Esophagus squamous epithelium (tissue), 4 donors: ENCODE measurements at regions not wholly inside any gene's neighbourhood (a gene's known extent, or its start where the extent isn't known, plus 50 kb on each side); places are given as distances from the start of the nearest gene placed in this dataset.

Experiments
- CTCF ChIP-seq, 6 experiments: fragments of 450-650 bp in 4 of 6; fragments of 200-600 bp in 2 of 6; sonication (generic) in 2 of 6; IDR thresholded peaks; one replicate each; pipeline ENCODE4 v1.5.1; 2016 to 2019; ENCODE audit warnings: antibody characterized with exemption in 6 of 6, mild to moderate bottlenecking in 4 of 6, moderate library complexity in 4 of 6
- POLR2A ChIP-seq, 4 donors: fragments of 450-650 bp; IDR thresholded peaks; one replicate each; pipeline ENCODE4 v1.6.1; 2017; ENCODE audit warnings: antibody characterized with exemption in 4 of 4, mild to moderate bottlenecking in 4 of 4, moderate library complexity in 3 of 4

- TF ChIP-seq POLR2A (IDR thresholded peaks at IDR 0.05) (no peak), CTCF (IDR thresholded peaks at IDR 0.05) (no peak)
Measured at GRCh38 chr1:240693844-240694243, 81.9 kb upstream of the GREM2 start.
